Hematopoietic multipotent progenitor cell treated with erythropoietin and hydrocortisone succinate and interleukin-3 and kit ligand, for 15 days (in vitro differentiated cells): ENCODE measurements at regions not wholly inside any gene's neighbourhood (a gene's known extent, or its start where the extent isn't known, plus 50 kb on each side); places are given as distances from the start of the nearest gene placed in this dataset.

Source experiments
- DNase-seq: peaks from one replicate; pipeline ENCODE4 v3.0.0-alpha.2; 2015; ENCODE audit warnings: low spot score

GRCh38 chr15:39451871-39452270, 129.0 kb upstream of the THBS1 start:
- no peak for DNase-seq

GRCh38 chr15:39453620-39454019, 127.3 kb upstream of the THBS1 start:
- no peak for DNase-seq

- no peak for DNase-seq
These were observed 126.5 kb upstream of the THBS1 start for GRCh38 chr15:39454189-39454986.

- DNase-seq = no peak
These were observed 125.3 kb upstream of the THBS1 start for GRCh38 chr15:39455471-39455991.

GRCh38 chr15:39456159-39456558, 124.7 kb upstream of the THBS1 start:
- no peak for DNase-seq

GRCh38 chr15:39456582-39457330, 124.1 kb upstream of the THBS1 start:
- no peak for DNase-seq

GRCh38 chr15:39458131-39458530, 122.7 kb upstream of the THBS1 start:
- DNase-seq = no peak

GRCh38 chr15:39459548-39459947, 121.3 kb upstream of the THBS1 start:
- no peak for DNase-seq

- DNase-seq = no peak
These were observed 120.1 kb upstream of the THBS1 start for GRCh38 chr15:39460748-39461147.

- DNase-seq = no peak
These were observed 119.2 kb upstream of the THBS1 start for GRCh38 chr15:39461536-39462130.

- DNase-seq = no peak
These were observed 118.2 kb upstream of the THBS1 start for GRCh38 chr15:39462691-39463090.

- no peak for DNase-seq
These were observed 114.8 kb upstream of the THBS1 start for GRCh38 chr15:39465843-39466749.

GRCh38 chr15:39466750-39467105, 114.2 kb upstream of the THBS1 start:
- no peak for DNase-seq

GRCh38 chr15:39468331-39468730, 112.5 kb upstream of the THBS1 start:
- DNase-seq = no peak

GRCh38 chr15:39468828-39469227, 112.1 kb upstream of the THBS1 start:
- no peak for DNase-seq

- no peak for DNase-seq
These were observed 108.9 kb upstream of the THBS1 start for GRCh38 chr15:39471785-39472574.

GRCh38 chr15:39472621-39473297, 108.1 kb upstream of the THBS1 start:
- no peak for DNase-seq

- no peak for DNase-seq
These were observed 107.5 kb upstream of the THBS1 start for GRCh38 chr15:39473298-39473947.

GRCh38 chr15:39474657-39475056, 106.2 kb upstream of the THBS1 start:
- no peak for DNase-seq

GRCh38 chr15:39478996-39479395, 101.9 kb upstream of the THBS1 start:
- DNase-seq = no peak
